T-cell (primary cell): ENCODE measurements at regions not wholly inside any gene's neighbourhood (a gene's known extent, or its start where the extent isn't known, plus 50 kb on each side); places are given as distances from the start of the nearest gene placed in this dataset.

ENCODE experiments used
- ATAC-seq, 4 experiments: fragments of 200-7000 bp in 3 of 4; fragments of 150-1000 bp in 1 of 4; cut with Tn5 transposase; replicated peaks in 1 of 4; 1 replicate in 3 of 4; 2 replicates in 1 of 4; pipeline ENCODE4 v1.10.0; 2021; ENCODE audit warnings: moderate library complexity in 3 of 4, mild to moderate bottlenecking in 2 of 4, moderate number of reproducible peaks in 1 of 4
- CTCF ChIA-PET, 2 donors: fragments of 300-600 bp; sonication (Branson Sonifier 250); formaldehyde crosslinking; loops; one replicate each; lab custom pipeline; 2022; ENCODE audit warnings: antibody characterized with exemption in 2 of 2; lab: Charles Lee
- POLR2A ChIA-PET, 2 donors: fragments of 300-600 bp; sonication (Branson Sonifier 250); formaldehyde crosslinking; loops; one replicate each; lab custom pipeline; 2022; ENCODE audit warnings: antibody characterized with exemption in 2 of 2; lab: Charles Lee
- DNase-seq, 35 experiments: peaks; one replicate each; pipeline versions ENCODE4 v3.0.0 to v3.0.0-alpha.2; 2013 to 2023
- H3K27ac ChIP-seq: one replicate; pipeline ENCODE4 v1.5.1; 2013; ENCODE audit warnings: low read length
- H3K27me3 ChIP-seq, 2 experiments: replicated peaks in 1 of 2; 1 replicate in 1 of 2; 2 replicates in 1 of 2; pipeline versions ENCODE4 v1.6.1 to v1.7.0; 2013; ENCODE audit warnings: low read length in 1 of 2, mixed read lengths in 1 of 2; ENCODE audit not compliant: control insufficient read depth in 2 of 2, insufficient read depth in 2 of 2; ENCODE audit errors: extremely low read depth in 1 of 2
- H3K36me3 ChIP-seq, 2 donors: 1 replicate in 1 of 2; 2 replicates in 1 of 2; pipeline versions ENCODE4 v1.6.1 to v1.7.0; 2013; ENCODE audit warnings: low read length in 1 of 2; ENCODE audit not compliant: control insufficient read depth in 2 of 2, insufficient read depth in 1 of 2; ENCODE audit errors: extremely low read depth in 1 of 2
- H3K4me1 ChIP-seq, 2 experiments: 1 replicate in 1 of 2; 2 replicates in 1 of 2; pipeline versions ENCODE4 v1.6.1 to v1.7.0; 2013; ENCODE audit warnings: low read length in 2 of 2, mixed read lengths in 1 of 2; ENCODE audit not compliant: insufficient read depth in 2 of 2, control insufficient read depth in 1 of 2; ENCODE audit errors: extremely low read depth in 1 of 2
- H3K4me3 ChIP-seq, 2 donors: 1 replicate in 1 of 2; 2 replicates in 1 of 2; pipeline versions ENCODE4 v1.5.1 to v1.7.0; 2013; ENCODE audit warnings: mild to moderate bottlenecking in 2 of 2, low read length in 1 of 2, moderate library complexity in 1 of 2; ENCODE audit not compliant: control insufficient read depth in 1 of 2; ENCODE audit errors: extremely low read depth in 1 of 2
- H3K9me3 ChIP-seq: 2 replicates; pipeline ENCODE4 v1.7.0; 2013
- H3K27ac Mint-ChIP-seq, 2 donors: one replicate each; pipeline ENCODE4 v1.8.0; 2020 to 2021; ENCODE audit warnings: mild to moderate bottlenecking in 2 of 2, mixed read lengths in 2 of 2
- H3K27me3 Mint-ChIP-seq, 2 donors: one replicate each; pipeline ENCODE4 v1.8.0; 2021 to 2022; ENCODE audit warnings: mixed read lengths in 2 of 2
- H3K36me3 Mint-ChIP-seq: one replicate; pipeline ENCODE4 v1.8.0; 2021; ENCODE audit warnings: mixed read lengths
- H3K4me1 Mint-ChIP-seq, 3 donors: one replicate each; pipeline ENCODE4 v1.8.0; 2020 to 2022; ENCODE audit warnings: mixed read lengths in 3 of 3, mild to moderate bottlenecking in 1 of 3
- H3K4me3 Mint-ChIP-seq, 3 donors: one replicate each; pipeline ENCODE4 v1.8.0; 2020 to 2022; ENCODE audit warnings: mild to moderate bottlenecking in 3 of 3, mixed read lengths in 3 of 3, moderate library complexity in 3 of 3
- H3K9me3 Mint-ChIP-seq, 3 donors: one replicate each; pipeline ENCODE4 v1.8.0; 2020 to 2022; ENCODE audit warnings: mixed read lengths in 3 of 3
- WGBS: methylation state at CpG from one replicate; pipeline ENCODE4 v1.1.5; 2013; ENCODE audit warnings: missing lambda C conversion rate; ENCODE audit not compliant: insufficient coverage; 5-methylcytosine and 5-hydroxymethylcytosine counted together

DNA sequence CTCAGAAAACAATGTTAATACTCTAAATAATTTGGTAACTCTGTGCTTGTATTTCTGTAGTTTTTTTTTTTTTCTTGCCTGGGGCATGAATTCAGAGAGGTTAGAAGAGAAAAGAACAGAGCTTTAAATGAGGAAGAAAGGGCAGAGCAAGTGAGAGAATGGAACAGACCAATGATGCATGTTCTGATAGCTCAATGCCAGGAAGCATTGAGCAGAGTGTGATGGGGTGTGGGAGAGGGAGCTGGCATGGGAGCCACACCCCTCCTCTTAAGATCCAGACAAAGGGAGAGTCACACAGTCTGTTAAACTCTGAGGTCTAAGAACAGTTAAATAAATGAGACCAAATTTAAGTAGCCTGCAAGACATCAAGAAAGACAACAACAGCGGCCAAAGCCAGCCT, 538.6 kb downstream of the TUSC7 start:
- Mint-ChIP-seq H3K36me3 (no peaks in the 10 kb centered on the region), H3K4me1 (no peaks in the 10 kb centered on the region), H3K27ac (no peak overlapping the region), H3K9me3 (peaks cover 12 to 16% (median 14%) of the 10 kb centered on the region in 3 donors), H3K4me3 (no peak overlapping the region), H3K27me3 (no peaks in the 10 kb centered on the region)
- CTCF ChIA-PET = no interaction called here
- Histone ChIP-seq H3K4me3 (no peak overlapping the region), H3K4me1 (no peaks in the 10 kb centered on the region), H3K27me3 (no peaks in the 10 kb centered on the region), H3K27ac (no peak overlapping the region), H3K36me3 (no peaks in the 10 kb centered on the region), H3K9me3 (no peaks in the 10 kb centered on the region)
- no CpG with 5 or more reads among the region's 1 CpG for WGBS
- ATAC-seq = no peak
- no peak for DNase-seq
- POLR2A ChIA-PET = no interaction called here

DNA sequence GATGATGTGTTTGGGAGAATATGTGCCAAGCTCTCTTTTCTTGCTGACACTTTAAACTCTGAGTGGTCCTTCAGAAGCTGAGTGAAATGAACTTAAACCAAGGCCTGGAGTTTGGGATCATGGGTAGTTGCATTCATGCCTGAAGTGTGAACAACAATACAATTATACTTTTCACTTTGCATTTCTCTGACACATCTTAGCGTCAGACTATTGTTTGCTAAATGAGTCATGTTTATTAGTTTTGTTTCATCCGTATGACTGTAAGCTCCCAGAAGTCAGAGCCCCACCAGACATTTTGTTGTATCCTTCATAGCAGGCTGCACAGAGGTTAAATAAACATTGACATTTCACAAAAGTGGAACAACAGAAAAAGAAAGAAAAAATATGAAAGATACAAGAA, 542.6 kb downstream of the TUSC7 start:
- Histone ChIP-seq H3K4me3 (no peak overlapping the region), H3K27me3 (no peaks in the 10 kb centered on the region), H3K9me3 (no peaks in the 10 kb centered on the region), H3K27ac (no peak overlapping the region), H3K4me1 (no peaks in the 10 kb centered on the region), H3K36me3 (no peaks in the 10 kb centered on the region)
- Mint-ChIP-seq H3K9me3 (peaks cover 12 to 15% (median 14%) of the 10 kb centered on the region in 3 donors), H3K27ac (no peak overlapping the region), H3K4me3 (no peak overlapping the region), H3K27me3 (no peaks in the 10 kb centered on the region), H3K4me1 (no peaks in the 10 kb centered on the region), H3K36me3 (no peaks in the 10 kb centered on the region)
- no CpG with 5 or more reads among the region's 2 CpGs for WGBS
- ATAC-seq = no peak
- no peak for DNase-seq
- CTCF ChIA-PET = no interaction called here
- POLR2A ChIA-PET = no interaction called here

DNA sequence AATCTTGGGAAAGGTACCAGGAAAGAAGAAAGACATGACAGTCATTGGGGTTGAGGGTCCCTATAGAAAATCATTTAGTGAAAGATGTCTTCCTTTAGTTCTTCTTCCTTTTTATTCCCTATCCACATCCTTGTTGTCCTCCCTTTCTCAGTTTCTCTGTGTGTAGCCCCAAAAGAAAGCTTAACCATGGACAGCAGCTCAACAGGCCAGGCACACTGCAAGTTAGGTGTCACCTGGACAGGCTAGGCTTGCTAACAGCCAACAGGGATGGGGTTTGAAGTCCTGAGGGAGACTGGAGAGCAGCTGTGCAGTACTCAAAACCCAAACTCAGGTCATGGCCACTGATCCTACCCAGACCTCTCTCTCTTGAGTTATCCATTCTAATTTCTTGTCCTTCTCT, 543.1 kb downstream of the TUSC7 start:
- no peaks in the 10 kb centered on the region for H3K4me1 ChIP-seq
- ChIA-PET POLR2A (interaction anchor here in 1 of 2 donors (0.7 kb wide), 1 partner anchor 18 kb away, joined by 3 read pairs; no protein-coding TSS in a partner anchor), CTCF (no interaction called here)
- no peaks in the 10 kb centered on the region for H3K9me3 ChIP-seq
- H3K4me3 Mint-ChIP-seq = no peak overlapping the region
- DNase-seq = no peak
- peaks cover 12 to 15% (median 14%) of the 10 kb centered on the region in 3 donors for H3K9me3 Mint-ChIP-seq
- H3K36me3 ChIP-seq = no peaks in the 10 kb centered on the region
- no peak overlapping the region for H3K27ac Mint-ChIP-seq
- H3K27me3 ChIP-seq = no peaks in the 10 kb centered on the region
- ATAC-seq = no peak
- H3K4me3 ChIP-seq = no peak overlapping the region
- no peaks in the 10 kb centered on the region for H3K4me1 Mint-ChIP-seq
- no peak overlapping the region for H3K27ac ChIP-seq
- H3K36me3 Mint-ChIP-seq = no peaks in the 10 kb centered on the region
- H3K27me3 Mint-ChIP-seq = no peaks in the 10 kb centered on the region

DNA sequence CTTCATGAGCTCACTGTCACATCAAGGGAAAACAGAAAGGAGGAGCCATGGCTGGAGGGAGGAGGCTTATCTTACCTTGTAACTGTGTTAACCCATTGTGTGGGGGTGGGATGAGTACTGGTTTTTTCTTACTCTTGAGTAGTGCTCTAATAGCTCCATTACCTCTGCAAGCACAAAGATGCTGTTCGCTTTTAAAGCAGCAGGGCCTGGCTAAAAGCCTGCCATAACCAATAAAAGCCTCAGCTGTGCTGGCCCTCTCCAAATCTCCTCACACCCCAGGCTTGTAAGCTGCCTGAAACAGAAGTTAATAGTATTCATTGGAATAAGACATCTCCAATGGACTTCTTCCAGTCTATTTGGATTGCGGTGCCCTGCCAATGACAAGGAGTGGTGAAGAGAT, 544.1 kb downstream of the TUSC7 start:
- Mint-ChIP-seq H3K4me3 (no peak overlapping the region), H3K27me3 (no peaks in the 10 kb centered on the region), H3K4me1 (no peaks in the 10 kb centered on the region), H3K27ac (no peak overlapping the region), H3K9me3 (peaks cover 8 to 12% (median 10%) of the 10 kb centered on the region in 3 donors), H3K36me3 (no peaks in the 10 kb centered on the region)
- POLR2A ChIA-PET = interaction anchor here in 1 of 2 donors (0.6 kb wide), 1 partner anchor 1003 kb away, joined by 4 read pairs; no protein-coding TSS in a partner anchor
- CTCF ChIA-PET = interaction anchor here in 1 of 2 donors (0.5 kb wide), 1 partner anchor 1211 kb away, joined by 3 read pairs; no protein-coding TSS in a partner anchor
- no peak overlapping the region for H3K27ac ChIP-seq
- no peak for ATAC-seq
- H3K4me3 ChIP-seq = no peak overlapping the region
- H3K27me3 ChIP-seq = no peaks in the 10 kb centered on the region
- 100% methylated on average over 1 of the region's 2 CpGs for WGBS
- no peak for DNase-seq
- no peaks in the 10 kb centered on the region for H3K36me3 ChIP-seq
- no peaks in the 10 kb centered on the region for H3K4me1 ChIP-seq
- H3K9me3 ChIP-seq = no peaks in the 10 kb centered on the region

DNA sequence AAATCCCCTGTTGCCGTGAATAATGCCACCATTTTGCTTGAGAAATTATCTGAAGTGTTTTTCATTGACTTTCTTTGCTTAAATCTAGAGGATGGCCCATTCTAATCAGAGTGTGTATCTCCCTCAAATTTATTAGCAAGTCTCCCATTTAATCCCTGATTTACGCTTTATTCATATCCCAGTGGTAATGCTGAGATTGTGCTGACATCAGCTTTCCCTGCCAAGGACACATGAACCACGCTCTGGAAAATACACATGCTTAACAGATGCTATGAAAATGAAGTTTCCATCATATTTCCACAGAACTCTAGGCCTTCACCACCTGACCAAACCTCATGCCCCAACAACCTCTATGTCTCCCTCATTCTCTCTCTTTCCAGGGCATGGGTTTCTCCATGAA, 545.4 kb downstream of the TUSC7 start:
- Mint-ChIP-seq H3K4me1 (no peaks in the 10 kb centered on the region), H3K27me3 (no peaks in the 10 kb centered on the region), H3K9me3 (peaks cover 4 to 6% (median 5%) of the 10 kb centered on the region in 3 donors), H3K27ac (no peak overlapping the region), H3K36me3 (no peaks in the 10 kb centered on the region), H3K4me3 (no peak overlapping the region)
- Histone ChIP-seq H3K27me3 (no peaks in the 10 kb centered on the region), H3K27ac (no peak overlapping the region), H3K36me3 (no peaks in the 10 kb centered on the region), H3K9me3 (no peaks in the 10 kb centered on the region), H3K4me3 (no peak overlapping the region), H3K4me1 (no peaks in the 10 kb centered on the region)
- ATAC-seq = no peak
- ChIA-PET CTCF (no interaction called here), POLR2A (no interaction called here)
- WGBS = 33% methylated on average over 1 of the region's 3 CpGs
- no peak for DNase-seq

DNA sequence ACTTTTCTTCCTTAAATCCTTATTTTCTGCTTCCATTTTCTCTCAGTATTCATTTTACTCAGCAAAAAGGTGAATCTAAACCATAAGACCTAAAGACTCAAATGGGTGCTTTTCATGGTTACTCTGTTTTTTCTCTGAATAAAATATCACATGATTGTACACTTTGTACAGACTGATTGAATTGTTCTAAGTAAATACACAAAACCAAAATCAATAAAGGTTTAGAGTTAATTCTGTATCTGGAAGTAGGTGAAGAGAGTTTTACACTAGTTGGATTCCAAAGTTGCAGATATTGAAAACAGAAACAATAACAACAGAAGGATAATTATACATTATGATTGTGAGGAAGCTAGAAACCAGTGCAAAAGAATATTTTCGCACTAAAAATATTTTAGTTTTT, 546.2 kb downstream of the TUSC7 start:
- Mint-ChIP-seq H3K27me3 (no peaks in the 10 kb centered on the region), H3K4me3 (no peak overlapping the region), H3K27ac (no peak overlapping the region), H3K9me3 (peaks cover 3 to 7% (median 5%) of the 10 kb centered on the region in 3 donors), H3K4me1 (no peaks in the 10 kb centered on the region), H3K36me3 (no peaks in the 10 kb centered on the region)
- ChIA-PET CTCF (no interaction called here), POLR2A (no interaction called here)
- Histone ChIP-seq H3K4me1 (no peaks in the 10 kb centered on the region), H3K9me3 (no peaks in the 10 kb centered on the region), H3K36me3 (no peaks in the 10 kb centered on the region), H3K27me3 (no peaks in the 10 kb centered on the region), H3K4me3 (no peak overlapping the region), H3K27ac (no peak overlapping the region)
- no peak for ATAC-seq
- no CpG with 5 or more reads among the region's 1 CpG for WGBS
- DNase-seq = no peak

DNA sequence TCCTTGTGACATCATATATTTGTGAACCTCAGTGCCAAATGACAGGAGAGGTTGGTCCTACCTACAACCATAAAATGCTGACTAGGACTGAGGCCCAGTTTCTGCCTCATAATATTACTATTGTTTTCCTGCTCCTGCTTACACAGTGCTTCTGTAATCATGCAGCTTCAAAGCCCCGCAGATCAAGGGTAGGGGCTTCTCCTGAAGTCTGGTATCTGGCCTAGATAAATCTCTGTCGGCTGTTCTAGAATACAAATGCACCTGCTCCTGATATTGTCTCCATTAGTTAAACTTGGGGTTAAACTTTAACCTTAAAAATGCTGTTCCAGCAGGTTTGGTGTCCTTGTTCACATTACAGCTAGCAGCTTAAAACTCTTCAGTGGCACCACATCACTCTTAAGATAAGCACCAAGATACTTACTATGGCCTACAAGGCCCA, 552.4 kb downstream of the TUSC7 start:
- Mint-ChIP-seq H3K36me3 (no peaks in the 10 kb centered on the region), H3K27ac (no peak overlapping the region), H3K4me1 (no peaks in the 10 kb centered on the region), H3K27me3 (no peaks in the 10 kb centered on the region), H3K4me3 (no peak overlapping the region), H3K9me3 (peaks cover 9 to 20% (median 15%) of the 10 kb centered on the region in 3 donors)
- CTCF ChIA-PET = no interaction called here
- no peak overlapping the region for H3K27ac ChIP-seq
- H3K27me3 ChIP-seq = no peaks in the 10 kb centered on the region
- no CpG with 5 or more reads among the region's 2 CpGs for WGBS
- DNase-seq (no peak), ATAC-seq (no peak)
- no peaks in the 10 kb centered on the region for H3K9me3 ChIP-seq
- H3K4me1 ChIP-seq = no peaks in the 10 kb centered on the region
- H3K36me3 ChIP-seq = no peaks in the 10 kb centered on the region
- no peak overlapping the region for H3K4me3 ChIP-seq
- POLR2A ChIA-PET = no interaction called here
